H1 (cell line): ENCODE measurements at regions not wholly inside any gene's neighbourhood (a gene's known extent, or its start where the extent isn't known, plus 50 kb on each side); places are given as distances from the start of the nearest gene placed in this dataset.

Experiments
- SRF ChIP-seq: IDR thresholded peaks from 2 replicates; pipeline ENCODE4 v1.6.1; 2011; ENCODE audit warnings: mild to moderate bottlenecking, low read depth, low read length, moderate library complexity
- TF ChIP-seq, protein P1 (sequence below), 3 experiments: IDR thresholded peaks; 1 replicate in 2 of 3; 2 replicates in 1 of 3; pipeline versions ENCODE4 v1.5.1 to v1.6.1; 2011; ENCODE audit warnings: low read length in 3 of 3, mild to moderate bottlenecking in 3 of 3, inconsistent platforms in 2 of 3, low read depth in 1 of 3, moderate library complexity in 1 of 3; ENCODE audit not compliant: insufficient read depth in 1 of 3; ENCODE audit errors: control extremely low read depth in 1 of 3

DNA sequence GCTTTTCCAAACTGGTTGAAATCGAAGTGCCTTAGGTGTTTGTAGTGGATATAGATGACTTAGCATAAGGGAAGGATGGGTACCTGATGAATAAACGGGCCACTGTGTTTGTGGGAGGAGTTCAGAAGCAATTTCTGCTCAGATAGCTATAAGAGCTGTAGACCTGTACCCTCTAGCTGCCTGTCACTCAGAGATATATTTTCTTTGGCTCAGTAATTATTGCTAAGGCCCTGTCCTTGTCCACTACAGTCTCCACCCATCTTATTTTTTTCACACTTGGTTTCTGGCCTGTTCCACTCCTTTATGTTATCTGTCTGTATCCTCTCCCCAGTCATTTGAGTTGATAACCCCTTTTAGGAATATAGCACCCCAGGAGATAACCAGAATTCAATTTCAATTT, 74.8 kb upstream of the RMST start:
- TF ChIP-seq SRF = no peak
- TF ChIP-seq, protein P1, sequence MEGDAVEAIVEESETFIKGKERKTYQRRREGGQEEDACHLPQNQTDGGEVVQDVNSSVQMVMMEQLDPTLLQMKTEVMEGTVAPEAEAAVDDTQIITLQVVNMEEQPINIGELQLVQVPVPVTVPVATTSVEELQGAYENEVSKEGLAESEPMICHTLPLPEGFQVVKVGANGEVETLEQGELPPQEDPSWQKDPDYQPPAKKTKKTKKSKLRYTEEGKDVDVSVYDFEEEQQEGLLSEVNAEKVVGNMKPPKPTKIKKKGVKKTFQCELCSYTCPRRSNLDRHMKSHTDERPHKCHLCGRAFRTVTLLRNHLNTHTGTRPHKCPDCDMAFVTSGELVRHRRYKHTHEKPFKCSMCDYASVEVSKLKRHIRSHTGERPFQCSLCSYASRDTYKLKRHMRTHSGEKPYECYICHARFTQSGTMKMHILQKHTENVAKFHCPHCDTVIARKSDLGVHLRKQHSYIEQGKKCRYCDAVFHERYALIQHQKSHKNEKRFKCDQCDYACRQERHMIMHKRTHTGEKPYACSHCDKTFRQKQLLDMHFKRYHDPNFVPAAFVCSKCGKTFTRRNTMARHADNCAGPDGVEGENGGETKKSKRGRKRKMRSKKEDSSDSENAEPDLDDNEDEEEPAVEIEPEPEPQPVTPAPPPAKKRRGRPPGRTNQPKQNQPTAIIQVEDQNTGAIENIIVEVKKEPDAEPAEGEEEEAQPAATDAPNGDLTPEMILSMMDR (IDR thresholded peaks at IDR 0.05; ENCODE audit: control extremely low read depth in 1 of 3, insufficient read depth in 1 of 3, low read depth in 1 of 3, low read length in 3 of 3) = no peak
